ENCODE measurements at regions not wholly inside any gene's neighbourhood (a gene's known extent, or its start where the extent isn't known, plus 50 kb on each side); places are given as distances from the start of the nearest gene placed in this dataset.

DNA sequence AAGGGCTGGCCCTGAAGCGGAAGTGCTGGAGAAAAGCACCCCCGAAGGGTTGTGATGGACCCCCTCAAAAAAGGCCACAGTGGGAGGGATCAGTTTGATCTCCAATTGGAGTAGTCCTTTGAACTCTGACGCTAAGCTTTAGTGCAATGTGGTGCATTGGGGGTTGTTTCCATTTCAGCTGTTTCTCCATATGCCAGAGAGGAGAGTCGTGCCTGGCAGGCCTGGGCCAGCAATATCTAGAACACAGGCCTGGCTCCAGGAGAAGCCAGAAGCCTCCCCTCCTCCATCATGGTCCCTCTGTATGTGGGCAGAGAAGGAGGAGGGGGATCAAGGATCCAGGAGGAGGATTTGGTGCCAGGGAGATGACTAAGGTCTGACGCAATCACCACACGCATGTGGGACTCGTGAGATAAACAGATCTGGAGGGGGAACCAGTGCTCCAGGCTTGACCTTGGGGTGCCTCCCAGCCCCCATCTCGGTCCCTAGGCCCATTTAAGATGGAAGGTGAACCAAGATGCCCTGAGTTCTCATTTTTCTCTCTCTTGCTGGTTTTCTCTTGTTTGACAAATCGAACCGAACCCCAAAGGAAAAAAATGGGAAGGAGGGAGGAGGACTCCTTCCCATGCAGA is 517.4 kb upstream of the JARID2 start:
- intact Hi-C loops (cut with DNase I): no loop called here
- DNase-seq: peak; percentile 48
- ATAC-seq (ENCODE audit: poor library complexity): no peak

DNA sequence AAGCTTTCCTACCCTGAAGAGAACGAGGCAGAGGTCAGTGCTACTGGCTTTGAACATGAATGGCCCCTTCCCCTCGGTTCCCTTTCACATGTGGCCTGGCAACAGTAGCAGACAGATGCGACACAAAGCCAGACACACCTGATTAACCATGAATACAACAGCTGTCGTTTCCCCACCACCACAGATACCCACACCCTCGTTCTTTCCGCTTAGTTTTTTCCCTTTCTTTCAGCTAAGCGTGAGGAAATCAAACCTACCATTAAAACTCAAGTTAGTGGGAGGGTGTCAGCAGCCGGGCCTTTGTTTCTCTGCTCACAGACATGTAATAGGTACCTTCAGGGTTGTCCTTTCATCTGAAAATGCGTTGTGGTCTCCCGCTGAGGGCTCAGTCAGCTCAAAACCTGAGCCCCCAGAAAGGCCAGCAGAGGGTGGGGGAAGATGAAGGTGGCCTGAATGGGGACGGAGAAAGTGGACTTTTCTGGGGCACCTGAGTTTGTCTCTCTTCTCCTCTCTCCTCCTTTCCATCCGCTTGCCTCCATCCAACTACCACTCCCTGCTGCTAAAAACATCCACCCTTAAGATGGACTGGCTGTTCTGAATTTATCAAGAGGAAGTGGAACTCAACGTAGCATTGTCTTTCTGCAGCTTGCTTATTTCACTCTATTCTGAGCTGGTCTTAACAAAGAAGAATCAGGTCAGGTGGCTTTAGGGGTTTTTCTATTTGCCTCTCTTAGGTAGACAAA is 516.6 kb upstream of the JARID2 start:
- intact Hi-C loops (cut with DNase I): no loop called here
- ATAC-seq (ENCODE audit: poor library complexity) (no peak), DNase-seq (no peak)

DNA sequence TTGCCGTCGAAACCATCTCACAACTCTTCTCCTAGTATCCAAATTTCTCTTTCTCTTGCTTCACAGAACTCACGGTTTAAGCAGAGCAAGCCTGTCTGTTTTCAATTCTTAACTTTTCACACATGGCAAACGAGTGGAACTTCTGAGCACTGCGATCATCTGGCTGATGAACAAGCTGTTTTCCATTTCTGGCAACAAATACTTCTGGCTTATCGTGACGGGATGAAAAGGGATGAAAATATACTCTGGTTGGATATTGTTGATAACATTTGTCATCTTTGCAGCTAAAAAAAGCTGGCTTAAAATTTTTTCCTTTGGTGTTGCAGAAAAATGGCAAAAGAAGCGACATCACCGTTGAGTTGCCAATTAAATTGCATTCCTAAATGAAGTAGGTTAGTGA is 515.2 kb upstream of the JARID2 start:
- DNase-seq: no peak
- intact Hi-C loops (cut with DNase I): no loop called here
- no peak for ATAC-seq (ENCODE audit: poor library complexity)

DNA sequence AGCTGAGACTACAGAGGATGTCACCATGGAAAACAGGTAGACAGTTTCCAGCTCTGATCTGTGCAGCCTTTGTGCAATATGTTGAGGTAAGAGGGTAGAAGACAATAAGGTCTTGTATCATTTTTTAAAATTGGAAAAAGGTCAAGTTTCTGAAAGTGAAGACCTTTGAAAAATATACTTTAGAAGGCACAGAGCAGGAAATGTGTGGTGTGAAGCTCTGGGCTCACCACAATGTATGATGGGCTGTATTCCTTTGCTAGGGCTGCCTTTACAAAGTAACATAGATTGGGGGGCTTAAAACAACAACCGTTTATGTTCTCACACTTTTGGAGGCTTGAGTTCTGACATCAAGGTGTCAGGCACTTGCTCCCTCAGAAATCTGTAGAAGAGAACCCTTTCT is 514.3 kb upstream of the JARID2 start:
- intact Hi-C loops (cut with DNase I): no loop called here
- no peak for DNase-seq

DNA sequence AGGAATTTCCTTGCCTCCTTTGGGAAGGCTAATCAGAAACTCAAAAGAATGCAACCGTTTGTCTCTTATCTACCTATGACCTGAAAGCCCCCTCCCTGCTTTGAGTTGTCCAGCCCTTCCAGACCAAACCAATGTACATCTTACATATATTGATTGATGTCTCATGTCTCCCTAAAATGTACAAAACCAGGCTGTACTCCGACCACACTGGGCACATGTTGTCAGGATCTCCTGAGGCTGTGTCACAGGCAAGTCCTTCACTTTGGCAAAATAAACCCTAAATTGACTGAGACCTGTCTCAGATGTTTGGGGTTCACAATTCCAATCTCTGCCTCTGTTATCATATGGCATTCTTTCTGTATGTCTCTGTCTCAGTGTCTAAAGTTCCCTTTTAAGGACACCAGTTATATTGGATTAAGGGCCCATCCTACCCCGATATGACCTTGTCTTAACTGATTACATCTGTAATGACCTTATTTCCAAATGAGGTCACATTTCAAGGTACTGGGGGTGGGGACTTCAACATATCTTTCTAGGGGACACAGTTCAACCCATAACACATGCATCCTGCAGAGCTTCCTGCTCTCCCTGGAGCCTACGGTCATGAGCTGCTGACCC is 513.5 kb upstream of the JARID2 start:
- DNase-seq: no peak
- intact Hi-C loops (cut with DNase I): no loop called here
- ATAC-seq (ENCODE audit: poor library complexity): no peak

More for the DNA sequence above, 514.3 kb upstream of the JARID2 start:
- ATAC-seq (ENCODE audit: poor library complexity): no peak

DNA sequence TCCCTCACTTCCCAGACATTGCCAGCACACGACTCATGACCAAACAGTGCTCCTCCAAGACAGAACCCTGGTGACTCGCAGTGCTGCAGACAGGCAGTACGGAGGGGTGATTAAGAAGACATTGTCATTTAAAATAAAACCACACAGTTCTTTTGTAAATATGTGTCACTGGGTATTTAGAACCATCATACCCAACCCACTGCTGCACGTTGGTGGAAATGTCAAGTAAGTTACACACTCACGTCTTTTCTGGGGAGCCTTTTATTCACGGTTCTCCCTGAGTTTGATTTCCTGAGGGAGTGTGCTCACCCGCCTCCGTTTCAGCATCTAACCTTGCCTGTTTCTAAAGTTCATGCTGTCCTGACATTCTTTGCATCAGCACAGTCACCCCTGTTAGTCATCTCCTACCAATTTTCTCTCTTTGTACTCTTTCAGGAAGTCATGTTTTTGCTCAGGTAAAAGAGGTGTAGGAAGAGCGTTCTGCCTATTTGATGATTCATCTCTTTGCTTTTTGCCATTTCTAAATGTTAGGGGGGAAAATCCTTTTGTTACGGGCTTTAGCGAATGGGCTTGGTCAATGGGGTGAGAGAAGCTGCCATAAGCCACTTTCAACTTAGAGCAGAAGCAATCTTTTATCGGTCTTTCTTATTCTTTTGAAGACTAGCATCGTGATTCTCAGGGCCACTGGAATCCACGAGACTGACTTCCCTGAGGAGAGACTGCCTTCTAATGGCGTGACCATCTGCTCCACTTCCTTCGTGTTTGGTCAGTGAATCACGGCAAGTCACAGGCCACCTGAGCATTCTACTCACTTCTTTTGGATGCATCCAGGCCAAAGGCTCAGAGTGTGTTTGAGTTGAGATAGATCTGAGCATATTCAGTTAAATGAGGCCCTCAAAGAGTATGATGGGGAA is 512.8 kb upstream of the JARID2 start:
- intact Hi-C loops (cut with DNase I): no loop called here
- ATAC-seq (ENCODE audit: poor library complexity) (no peak), DNase-seq (no peak)

DNA sequence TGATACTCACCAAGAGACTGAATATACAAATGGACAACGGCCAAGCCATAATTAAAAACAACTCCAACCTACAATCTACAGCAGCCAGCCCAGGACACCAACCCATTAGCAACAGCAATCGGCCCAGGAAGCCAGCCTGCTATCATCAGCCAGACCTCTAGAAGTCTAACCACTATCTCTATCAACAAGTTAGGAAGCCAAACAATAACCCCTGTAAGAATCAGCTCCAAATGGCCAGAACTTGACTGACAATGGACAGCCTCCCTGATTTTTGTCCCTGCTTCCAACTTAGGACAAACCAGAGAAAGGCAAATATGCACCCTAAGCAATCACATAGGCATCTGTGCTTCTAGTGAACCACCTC is 511.8 kb upstream of the JARID2 start:
- intact Hi-C loops (cut with DNase I): no loop called here
- DNase-seq: no peak
- no peak for ATAC-seq (ENCODE audit: poor library complexity)

DNA sequence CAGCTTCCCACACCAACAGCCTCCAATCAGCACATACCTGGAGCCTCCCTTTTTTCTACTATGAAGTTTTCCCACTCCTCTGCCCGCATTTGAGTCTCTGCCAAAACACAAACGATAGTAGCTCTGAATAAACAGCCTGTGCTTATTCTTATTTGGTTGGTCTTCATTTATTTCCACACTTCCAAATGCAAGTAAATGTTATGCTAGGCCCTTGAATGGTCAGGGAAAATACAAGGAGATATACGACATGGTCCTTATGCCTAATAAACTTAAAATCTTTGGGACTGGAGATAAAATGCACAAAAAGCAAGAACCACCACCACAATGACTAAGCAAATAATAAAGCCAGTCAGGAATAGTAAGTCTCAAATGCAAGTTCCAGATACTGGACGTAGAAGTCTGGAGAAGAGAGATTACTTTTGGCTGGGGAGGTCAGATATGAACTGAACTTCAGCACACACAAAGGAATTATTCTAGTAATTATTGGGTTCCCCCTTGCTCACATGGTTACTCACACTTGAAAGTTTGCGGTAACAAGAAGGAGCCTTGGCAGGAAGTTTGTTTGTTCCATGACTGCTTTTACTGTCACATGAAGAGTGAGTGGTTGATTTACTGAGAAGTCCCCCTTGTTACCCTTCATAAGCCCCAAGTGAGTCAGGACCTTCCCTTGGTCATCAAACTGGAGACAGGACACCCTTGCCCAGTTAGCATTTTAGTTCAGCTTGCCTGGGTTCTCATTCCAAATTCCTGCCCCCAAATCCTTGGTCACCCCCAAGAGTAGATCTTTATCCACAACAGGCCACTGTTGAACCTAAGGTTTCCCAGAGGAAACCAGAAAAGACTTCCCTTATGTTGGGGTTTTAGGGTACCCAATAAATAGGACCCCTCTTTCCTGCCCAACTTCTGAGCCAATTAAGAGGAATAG is 511.2 kb upstream of the JARID2 start:
- ATAC-seq (ENCODE audit: poor library complexity) (no peak), DNase-seq (no peak)
- intact Hi-C loops (cut with DNase I): no loop called here

DNA sequence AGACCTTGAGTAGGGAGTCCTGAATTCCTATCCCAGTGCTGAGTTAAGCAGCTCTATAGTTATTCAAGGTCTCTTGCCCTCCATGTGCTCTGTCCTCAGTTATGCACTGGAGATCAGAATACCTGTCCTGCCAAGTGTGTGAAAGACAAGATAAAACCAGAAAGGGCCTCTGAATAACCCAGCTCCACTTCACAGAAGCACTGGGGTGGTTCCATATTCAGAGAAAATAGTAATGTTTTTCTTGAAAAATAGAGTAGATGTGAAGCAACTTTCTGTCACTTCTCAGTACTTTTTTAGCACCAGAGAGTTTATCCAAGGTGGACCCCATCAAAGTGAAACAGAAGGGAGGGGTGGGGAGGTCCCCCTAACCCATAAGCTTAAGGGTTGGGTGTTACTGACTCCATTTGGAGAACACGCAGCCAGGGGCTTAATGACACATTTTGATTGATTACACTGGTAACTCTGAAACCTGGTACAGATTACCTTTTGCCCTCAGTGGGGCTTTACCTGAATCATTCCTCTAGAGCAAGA is 509.8 kb upstream of the JARID2 start:
- ATAC-seq (ENCODE audit: poor library complexity): no peak
- no peak for DNase-seq
- intact Hi-C loops (cut with DNase I): no loop called here

DNA sequence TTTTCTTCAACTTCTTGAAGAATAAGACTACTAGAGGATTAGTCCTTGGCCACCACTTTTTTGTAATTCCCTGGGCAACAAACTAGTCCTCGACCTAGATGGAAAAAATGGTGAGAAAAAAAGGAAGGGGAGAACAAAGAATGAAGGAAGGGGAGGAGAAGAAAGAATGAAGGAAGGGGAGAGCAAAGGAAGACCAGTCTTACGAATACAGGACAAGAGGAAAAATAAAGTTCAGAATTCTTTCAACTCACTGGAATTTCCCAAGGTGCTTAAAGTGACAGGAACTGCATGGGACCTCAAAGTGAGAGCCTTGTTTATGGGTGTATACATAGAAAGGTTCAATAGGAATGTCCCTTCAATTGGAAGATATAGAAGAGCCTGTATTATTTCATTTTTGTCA is 509.3 kb upstream of the JARID2 start:
- DNase-seq (no peak), ATAC-seq (ENCODE audit: poor library complexity) (no peak)
- intact Hi-C loops (cut with DNase I): no loop called here

DNA sequence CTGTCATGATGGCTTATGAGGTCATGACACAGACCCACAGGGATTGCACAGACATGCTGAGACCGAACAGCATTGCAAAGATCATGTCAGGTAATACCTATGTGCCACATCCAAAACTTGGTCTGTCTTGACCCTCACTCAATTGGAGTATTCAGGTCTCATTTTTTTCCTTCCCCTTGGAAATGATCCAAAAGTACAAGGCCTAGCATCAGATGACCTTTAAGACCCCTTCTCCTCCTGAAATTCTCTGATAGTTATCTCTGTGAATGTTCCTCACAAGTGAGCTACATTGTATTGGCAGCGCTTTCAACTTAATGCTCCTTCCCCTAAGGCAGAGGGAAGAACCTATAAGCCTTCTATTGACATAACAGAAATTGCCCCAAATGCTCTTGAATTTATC is 507.4 kb upstream of the JARID2 start:
- no peak for DNase-seq
- ATAC-seq (ENCODE audit: poor library complexity): no peak
- intact Hi-C loops (cut with DNase I): no loop called here

DNA sequence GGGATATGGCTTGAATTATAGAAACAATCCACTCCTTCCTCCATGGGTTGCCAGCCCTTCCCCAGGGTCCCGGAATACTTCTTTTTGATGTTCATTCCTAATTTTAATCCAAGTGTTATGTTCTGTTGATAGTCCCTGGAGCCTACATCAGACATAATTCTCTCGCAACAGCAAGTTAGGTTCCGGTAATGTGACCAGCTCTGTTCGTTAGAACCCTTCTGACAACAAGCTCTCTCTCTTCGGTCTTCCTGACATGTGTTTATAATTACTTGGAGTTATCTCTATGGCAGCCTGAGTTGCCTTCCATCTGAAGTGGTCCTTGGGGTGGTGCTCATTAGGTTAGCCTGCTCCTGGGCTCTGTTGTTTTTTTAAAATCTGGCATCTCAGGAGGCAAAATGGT is 506.9 kb upstream of the JARID2 start:
- DNase-seq (no peak), ATAC-seq (ENCODE audit: poor library complexity) (no peak)
- intact Hi-C loops (cut with DNase I): no loop called here

DNA sequence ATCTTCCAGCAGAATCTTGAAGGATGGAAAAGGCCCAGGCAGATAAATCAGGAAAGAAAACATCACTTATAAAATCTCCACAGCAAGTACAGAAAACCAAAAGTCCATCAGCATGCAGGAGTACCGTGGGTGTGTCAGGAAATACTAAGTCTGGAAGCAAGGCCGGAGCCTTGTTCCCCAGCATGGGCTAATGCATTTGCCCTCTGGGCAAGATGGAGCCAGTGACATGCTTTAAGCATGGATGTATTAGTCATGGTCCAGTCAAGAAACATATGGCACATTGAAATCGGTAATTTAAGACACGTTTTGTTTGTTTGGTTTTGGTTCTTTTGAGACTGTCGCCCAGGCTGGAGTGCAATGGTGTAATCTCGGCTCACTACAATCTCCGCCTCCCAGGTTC is 506.0 kb upstream of the JARID2 start:
- ATAC-seq (ENCODE audit: poor library complexity) (no peak), DNase-seq (no peak)
- intact Hi-C loops (cut with DNase I): no loop called here

DNA sequence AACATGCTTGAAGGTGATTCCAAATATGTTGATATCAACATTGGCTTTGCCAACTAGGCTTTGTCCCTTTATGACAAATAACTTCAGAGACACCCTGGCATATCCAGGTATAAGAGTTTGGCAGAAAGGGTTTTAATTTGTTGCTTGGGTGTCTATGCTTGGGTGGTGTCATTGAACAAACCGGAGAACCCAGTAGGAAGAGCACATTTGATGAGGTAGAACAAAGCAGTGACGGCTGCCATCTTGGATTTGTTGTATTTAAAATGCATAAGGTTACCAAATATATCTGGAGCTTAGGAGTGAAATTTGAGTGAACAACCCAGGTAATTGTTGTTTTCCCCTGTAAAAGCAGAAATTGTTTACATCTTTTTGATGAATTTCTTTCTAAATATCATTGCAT is 503.7 kb upstream of the JARID2 start:
- intact Hi-C loops (cut with DNase I): no loop called here
- ATAC-seq (ENCODE audit: poor library complexity) (no peak), DNase-seq (no peak)

DNA sequence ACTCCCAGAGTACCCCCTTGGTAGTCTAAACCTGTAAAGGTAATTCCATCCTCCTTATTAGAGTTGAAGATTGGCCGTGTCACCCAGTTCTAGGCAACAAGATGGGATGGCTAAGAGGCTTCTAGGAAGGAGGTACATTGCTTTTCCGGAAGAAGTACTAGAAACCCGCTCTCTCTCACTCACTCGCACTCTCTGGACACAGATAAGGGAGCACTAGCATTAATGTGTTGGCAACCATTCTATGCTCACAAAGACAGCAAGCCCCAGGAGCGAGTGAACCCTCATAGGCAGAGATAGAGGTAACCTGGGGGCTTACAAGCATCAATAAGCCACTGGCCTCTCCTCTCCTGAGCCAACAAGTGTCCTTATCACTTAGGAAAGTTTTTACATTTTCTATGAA is 503.2 kb upstream of the JARID2 start:
- no peak for DNase-seq
- no peak for ATAC-seq (ENCODE audit: poor library complexity)
- intact Hi-C loops (cut with DNase I): no loop called here

DNA sequence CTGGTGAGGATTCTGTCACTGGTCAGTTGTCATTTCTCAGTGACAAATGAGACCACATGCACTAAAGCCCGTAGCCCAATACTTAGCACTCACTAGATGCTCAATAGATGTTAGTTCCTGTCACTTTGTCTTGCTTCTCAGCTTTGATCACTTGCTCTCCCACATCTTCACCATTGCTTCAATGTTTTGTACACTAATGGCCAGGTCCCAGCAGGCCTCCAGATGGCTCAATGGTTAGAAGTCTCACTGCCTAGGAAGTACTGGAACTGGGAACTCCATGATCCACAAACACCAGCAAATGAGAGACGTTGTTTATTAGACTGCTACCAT is 502.8 kb upstream of the JARID2 start:
- DNase-seq (no peak), ATAC-seq (ENCODE audit: poor library complexity) (no peak)
- intact Hi-C loops (cut with DNase I): no loop called here

DNA sequence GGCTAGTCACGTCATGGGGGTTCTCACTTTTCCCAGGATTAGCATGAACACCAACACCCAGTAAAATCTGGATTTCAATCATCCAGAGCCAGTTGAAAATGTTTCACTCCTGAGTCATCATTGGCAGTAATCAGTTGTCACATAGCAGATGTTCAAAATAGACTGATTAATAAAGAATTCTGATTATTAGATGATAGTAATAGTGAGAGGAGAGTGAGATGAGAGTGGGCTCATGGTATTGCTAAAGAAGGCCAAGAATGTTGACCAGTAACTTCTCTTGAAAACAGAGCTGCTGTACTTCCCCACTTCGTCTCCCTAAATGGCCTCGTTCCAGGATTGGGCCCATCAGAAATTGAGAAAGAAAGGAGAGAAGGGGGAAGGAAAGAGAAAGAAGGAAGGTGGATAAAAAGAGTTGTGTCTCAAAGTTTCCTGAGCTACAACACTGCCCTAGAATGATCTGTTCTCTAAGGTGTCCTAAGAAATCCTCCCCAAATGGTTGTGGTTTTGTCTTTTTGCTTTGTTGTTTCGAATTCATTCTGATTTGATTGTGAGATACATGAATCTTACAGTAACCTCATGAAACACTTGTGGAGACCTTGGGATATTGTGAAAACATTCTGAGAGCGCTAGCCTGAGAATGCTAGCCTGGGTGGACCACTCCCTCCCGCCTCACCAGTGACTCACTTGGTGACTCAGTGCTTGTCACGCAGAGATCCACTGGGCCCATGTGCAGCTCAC is 502.2 kb upstream of the JARID2 start:
- peak; percentile 53 for ATAC-seq (ENCODE audit: poor library complexity)

DNA sequence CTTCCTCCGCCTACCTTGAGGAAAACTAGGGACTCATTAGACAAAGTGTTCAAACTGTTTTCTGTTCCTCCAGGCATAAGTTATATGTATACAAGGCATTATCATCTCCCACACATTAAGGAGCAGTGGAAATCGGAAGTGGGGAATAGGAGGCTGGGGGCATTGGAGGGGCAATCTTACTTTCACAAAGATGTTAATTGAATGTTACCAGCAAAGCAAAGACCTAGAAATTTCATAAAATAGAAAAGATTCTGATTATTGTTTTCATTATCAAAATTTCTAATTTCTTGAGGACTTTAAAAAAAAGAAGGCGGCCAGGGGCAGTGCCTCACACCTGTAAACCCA is 501.7 kb upstream of the JARID2 start:
- no peak for ATAC-seq (ENCODE audit: poor library complexity)
- intact Hi-C loops (cut with DNase I): no loop called here
- no peak for DNase-seq

More for the DNA sequence above, 502.2 kb upstream of the JARID2 start:
- intact Hi-C loops (cut with DNase I): no loop called here
- peak; percentile 43 for DNase-seq

Measured in Right ventricle myocardium superior (tissue), 1 donor.